Endothelial cell of umbilical vein (primary cell): ENCODE measurements at regions not wholly inside any gene's neighbourhood (a gene's known extent, or its start where the extent isn't known, plus 50 kb on each side); places are given as distances from the start of the nearest gene placed in this dataset.

Source experiments
- EZH2 ChIP-seq: IDR thresholded peaks from 2 replicates; pipeline ENCODE4 v1.6.1; 2012; ENCODE audit warnings: borderline replicate concordance, low read depth, mild to moderate bottlenecking, moderate library complexity, low read length, inconsistent platforms; ENCODE audit not compliant: severe bottlenecking
- FOS ChIP-seq: IDR thresholded peaks from 2 replicates; pipeline ENCODE4 v1.6.1; 2011; ENCODE audit warnings: mild to moderate bottlenecking, low read length, moderate library complexity, borderline replicate concordance; ENCODE audit not compliant: insufficient read depth
- JUN ChIP-seq: IDR thresholded peaks from 2 replicates; pipeline ENCODE4 v1.6.1; 2011; ENCODE audit warnings: borderline replicate concordance, low read depth; ENCODE audit not compliant: insufficient read length, insufficient read depth
- POLR2A ChIP-seq: IDR thresholded peaks from 2 replicates; pipeline ENCODE4 v1.6.1; 2012; ENCODE audit warnings: low read depth, mild to moderate bottlenecking, control low read depth, low read length
- POLR2AphosphoS5 ChIP-seq: IDR thresholded peaks from 2 replicates; pipeline ENCODE4 v1.6.1; 2012; ENCODE audit warnings: low read depth, mild to moderate bottlenecking, control low read depth, low read length, moderate library complexity; ENCODE audit not compliant: insufficient read depth
- TF ChIP-seq, protein P1 (sequence below), 2 donors: IDR thresholded peaks; 1 replicate in 1 of 2; 2 replicates in 1 of 2; pipeline ENCODE4 v1.5.1; 2011; ENCODE audit warnings: low read length in 2 of 2, mild to moderate bottlenecking in 2 of 2, moderate library complexity in 2 of 2, control low read depth in 1 of 2, inconsistent platforms in 1 of 2, low read depth in 1 of 2; ENCODE audit not compliant: insufficient read depth in 1 of 2; ENCODE audit errors: extremely low read depth in 1 of 2
- TF ChIP-seq, protein P2 (sequence below): IDR thresholded peaks from 2 replicates; pipeline ENCODE4 v1.6.1; 2011; ENCODE audit not compliant: insufficient read depth, insufficient read length

DNA sequence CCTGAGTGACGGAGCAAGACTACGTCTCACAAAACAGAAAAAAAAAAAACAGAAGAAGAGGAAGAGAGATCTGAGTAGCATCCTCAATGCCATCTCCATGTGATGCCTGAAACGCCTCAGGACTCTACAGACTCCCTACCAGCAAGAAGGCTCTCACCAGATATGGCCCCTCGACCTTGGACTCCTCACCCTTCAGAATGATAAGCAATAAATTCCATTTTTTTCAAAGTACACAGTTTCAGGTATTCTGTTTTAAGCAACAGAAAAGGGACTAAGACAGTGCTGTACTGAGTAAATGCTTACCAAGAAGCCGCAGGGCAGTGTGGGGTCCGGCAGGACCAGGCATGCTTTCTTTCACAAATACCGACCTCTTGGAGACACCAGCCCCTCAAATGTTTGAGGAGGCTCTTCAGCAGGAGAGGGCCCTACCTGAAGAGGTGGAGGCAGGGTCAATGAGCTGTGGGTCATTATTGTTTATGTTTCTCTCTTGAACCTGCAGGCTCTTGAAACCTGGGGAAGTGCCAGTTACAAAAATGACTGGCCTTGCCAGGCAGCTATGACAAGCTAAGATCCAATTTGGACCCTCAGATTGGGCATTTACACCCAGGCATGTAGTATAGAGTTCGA, 204.1 kb upstream of the LYZL1 start:
- TF ChIP-seq, protein P1, sequence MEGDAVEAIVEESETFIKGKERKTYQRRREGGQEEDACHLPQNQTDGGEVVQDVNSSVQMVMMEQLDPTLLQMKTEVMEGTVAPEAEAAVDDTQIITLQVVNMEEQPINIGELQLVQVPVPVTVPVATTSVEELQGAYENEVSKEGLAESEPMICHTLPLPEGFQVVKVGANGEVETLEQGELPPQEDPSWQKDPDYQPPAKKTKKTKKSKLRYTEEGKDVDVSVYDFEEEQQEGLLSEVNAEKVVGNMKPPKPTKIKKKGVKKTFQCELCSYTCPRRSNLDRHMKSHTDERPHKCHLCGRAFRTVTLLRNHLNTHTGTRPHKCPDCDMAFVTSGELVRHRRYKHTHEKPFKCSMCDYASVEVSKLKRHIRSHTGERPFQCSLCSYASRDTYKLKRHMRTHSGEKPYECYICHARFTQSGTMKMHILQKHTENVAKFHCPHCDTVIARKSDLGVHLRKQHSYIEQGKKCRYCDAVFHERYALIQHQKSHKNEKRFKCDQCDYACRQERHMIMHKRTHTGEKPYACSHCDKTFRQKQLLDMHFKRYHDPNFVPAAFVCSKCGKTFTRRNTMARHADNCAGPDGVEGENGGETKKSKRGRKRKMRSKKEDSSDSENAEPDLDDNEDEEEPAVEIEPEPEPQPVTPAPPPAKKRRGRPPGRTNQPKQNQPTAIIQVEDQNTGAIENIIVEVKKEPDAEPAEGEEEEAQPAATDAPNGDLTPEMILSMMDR (IDR thresholded peaks at IDR 0.05; ENCODE audit: extremely low read depth in 1 of 2, insufficient read depth in 1 of 2, low read depth in 1 of 2, low read length in 2 of 2), result no peak
- TF ChIP-seq EZH2 (no peak), POLR2A (no peak), POLR2AphosphoS5 (no peak), JUN (no peak), FOS (no peak)
- TF ChIP-seq, protein P2, sequence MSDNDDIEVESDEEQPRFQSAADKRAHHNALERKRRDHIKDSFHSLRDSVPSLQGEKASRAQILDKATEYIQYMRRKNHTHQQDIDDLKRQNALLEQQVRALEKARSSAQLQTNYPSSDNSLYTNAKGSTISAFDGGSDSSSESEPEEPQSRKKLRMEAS, result no peak
